Sigmoid colon (tissue), 4 donors: ENCODE measurements at regions not wholly inside any gene's neighbourhood (a gene's known extent, or its start where the extent isn't known, plus 50 kb on each side); places are given as distances from the start of the nearest gene placed in this dataset.

Source experiments
- CTCF ChIP-seq, 4 experiments: fragments of 450-650 bp in 3 of 4; fragments of 200-600 bp in 1 of 4; IDR thresholded peaks; one replicate each; pipeline ENCODE4 v1.5.1; 2016 to 2019; ENCODE audit warnings: antibody characterized with exemption in 4 of 4, mild to moderate bottlenecking in 3 of 4, moderate library complexity in 2 of 4
- POLR2AphosphoS5 ChIP-seq, 4 donors: sonication (generic); formaldehyde crosslinking; IDR thresholded peaks; one replicate each; pipeline ENCODE4 v1.6.1; 2017; ENCODE audit warnings: antibody characterized with exemption in 4 of 4

- TF ChIP-seq CTCF (IDR thresholded peaks at IDR 0.05) = no peak
- no peak for TF ChIP-seq POLR2AphosphoS5 (IDR thresholded peaks at IDR 0.05)
Observed at GRCh38 chr16:6341981-6342380, 990.7 kb upstream of the RBFOX1 start.
